ENCODE measurements at regions not wholly inside any gene's neighbourhood (a gene's known extent, or its start where the extent isn't known, plus 50 kb on each side); places are given as distances from the start of the nearest gene placed in this dataset.
A peak's percentile ranks its signal among the peaks of the same experiment; 100 is the strongest.
"Not testable (repeated sequence)": the region's sequence is repeated elsewhere in the genome, so short reads cannot be mapped to it uniquely, and the experiment has no call there.

DNA sequence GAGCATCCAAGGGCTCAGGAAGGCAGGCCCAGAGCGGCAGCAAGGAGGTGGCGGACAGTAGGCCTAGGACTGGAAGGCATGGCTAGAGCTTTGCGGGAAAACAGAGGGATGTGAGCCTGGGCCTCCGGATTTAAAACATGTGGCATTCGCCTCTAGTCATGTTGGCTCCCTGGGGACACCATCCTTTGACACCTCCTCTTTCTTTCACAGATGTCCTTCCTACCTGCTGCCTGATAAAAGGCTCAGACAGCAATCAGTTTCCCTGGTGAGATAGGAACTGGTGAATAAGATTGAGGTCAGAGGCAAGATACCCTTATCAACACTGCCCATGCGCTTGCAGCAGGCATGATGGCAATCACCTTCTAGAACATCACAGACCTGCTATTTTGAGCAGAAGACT is 277.6 kb downstream of the SIPA1L2 start:
- DNase-seq (ENCODE audit: low read depth): no peak

DNA sequence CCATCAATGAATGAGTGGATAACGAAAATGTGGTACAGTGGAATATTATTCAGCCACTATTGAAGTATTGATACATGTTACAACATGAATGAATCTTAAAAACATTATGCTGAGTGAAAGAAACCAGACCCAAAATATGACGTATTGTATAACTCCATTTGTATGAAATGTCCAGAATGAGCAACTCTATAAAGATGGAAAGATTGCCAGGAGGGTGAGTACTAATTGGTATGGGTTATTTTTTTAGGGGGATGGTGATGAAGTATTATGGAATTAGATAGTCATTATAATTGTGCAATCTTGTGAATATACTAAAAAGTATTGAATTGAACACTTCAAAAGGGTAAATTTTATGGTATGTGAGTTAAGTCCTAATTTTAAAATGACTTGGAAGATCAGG is 278.6 kb downstream of the SIPA1L2 start:
- no peak for DNase-seq (ENCODE audit: low read depth)

DNA sequence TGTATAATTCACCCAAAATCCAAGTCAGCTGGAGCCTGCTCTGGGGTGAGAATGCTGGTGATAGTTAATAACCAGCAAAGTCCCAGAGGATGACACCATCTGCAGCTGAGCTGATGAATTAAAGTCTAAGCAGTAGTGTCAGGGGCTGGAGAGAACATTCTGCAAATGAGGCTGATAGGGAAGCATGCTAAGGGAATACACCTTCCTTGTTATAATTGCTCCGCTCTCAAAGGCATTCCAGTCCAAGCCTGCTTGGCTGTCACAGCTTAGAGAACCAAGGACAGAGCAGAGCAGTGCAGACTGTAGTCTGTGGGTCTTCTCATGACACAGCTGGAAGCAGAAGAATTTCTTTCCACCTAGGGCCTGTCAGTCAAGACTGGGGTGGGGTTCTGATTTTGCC is 283.1 kb downstream of the SIPA1L2 start:
- DNase-seq (ENCODE audit: low read depth): no peak

DNA sequence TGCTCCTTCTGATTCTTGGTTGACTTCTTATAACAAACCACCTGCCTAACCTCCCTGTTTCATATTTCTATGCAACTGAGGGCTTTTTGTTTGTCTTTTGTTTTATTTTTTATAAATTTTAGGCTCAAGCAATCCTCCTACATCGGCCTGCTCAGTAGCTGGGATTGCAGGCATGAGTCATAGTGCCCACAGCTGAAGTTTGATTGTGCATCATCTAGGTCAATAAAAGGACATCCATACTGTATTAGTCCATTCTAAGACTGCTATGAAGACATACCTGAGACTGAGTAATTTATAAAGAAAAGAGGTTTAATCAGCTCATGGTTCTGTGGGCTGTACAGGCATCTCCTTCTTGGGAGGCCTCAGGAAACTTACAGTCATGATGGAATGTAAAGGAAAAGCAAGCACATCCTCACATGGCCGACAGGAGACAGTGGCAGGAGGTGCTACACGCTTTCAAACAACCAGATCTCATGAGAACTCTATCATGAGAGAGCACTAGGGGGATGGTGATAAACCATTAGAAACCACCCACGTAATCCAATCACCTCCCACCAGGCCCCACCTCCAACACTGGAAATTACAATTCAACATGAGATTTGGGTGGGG is 285.0 kb downstream of the SIPA1L2 start:
- DNase-seq (ENCODE audit: low read depth): no peak

DNA sequence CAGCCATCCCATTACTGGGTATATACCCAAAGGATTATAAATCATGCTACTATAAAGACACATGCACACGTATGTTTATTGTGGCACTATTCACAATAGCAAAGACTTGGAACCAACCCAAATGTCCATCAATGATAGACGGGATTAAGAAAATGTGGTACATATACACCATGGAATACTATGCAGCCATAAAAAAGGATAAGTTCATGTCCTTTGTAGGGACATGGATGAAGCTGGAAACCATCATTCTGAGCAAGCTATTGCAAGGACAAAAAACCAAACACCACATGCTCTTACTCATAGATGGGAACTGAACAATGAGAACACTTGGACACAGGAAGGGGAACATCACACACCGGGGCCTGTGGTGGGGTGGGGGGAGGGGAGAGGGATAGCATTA is 285.7 kb downstream of the SIPA1L2 start:
- not testable (repeated sequence) for DNase-seq (ENCODE audit: low read depth)

DNA sequence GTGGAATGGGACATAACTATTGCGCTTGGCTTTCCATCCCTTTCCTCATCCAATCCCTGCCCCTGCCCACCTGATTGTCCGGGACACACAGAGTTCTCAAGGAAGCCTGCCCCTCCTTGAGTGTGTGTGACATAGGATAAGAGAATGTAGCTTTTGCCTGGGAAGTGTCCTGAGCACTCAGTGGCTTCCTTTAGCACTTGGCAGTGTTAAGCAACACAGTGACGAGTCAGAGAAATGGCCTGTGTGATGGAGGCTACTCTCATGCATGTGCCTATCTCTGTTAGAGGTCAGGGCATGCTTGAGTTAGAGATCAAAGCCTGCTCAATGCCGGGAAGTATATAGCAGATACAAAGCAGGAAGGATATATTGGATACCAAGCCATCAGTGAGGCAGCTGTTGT is 289.5 kb downstream of the SIPA1L2 start:
- DNase-seq (ENCODE audit: low read depth): peak; percentile 8

DNA sequence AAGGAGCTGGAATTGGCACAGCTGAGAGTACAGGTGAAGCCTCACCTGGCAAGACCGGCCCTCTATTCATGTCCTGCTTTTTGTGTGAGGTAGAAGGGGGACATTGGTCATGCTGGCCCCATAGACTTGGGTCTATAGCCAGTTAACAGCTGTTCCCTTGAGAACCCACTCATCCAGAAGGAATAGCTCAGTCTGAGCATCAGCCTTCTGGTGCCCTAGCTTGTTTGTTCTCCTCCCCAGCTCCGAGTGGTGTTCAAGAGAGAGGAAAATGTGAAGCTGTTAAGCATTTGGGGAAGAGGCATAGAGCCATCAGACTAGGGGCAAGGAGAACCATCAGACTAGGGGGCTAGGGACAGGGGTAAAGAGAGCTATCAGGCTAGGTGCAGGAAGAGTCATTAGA is 290.9 kb downstream of the SIPA1L2 start:
- DNase-seq (ENCODE audit: low read depth): no peak

DNA sequence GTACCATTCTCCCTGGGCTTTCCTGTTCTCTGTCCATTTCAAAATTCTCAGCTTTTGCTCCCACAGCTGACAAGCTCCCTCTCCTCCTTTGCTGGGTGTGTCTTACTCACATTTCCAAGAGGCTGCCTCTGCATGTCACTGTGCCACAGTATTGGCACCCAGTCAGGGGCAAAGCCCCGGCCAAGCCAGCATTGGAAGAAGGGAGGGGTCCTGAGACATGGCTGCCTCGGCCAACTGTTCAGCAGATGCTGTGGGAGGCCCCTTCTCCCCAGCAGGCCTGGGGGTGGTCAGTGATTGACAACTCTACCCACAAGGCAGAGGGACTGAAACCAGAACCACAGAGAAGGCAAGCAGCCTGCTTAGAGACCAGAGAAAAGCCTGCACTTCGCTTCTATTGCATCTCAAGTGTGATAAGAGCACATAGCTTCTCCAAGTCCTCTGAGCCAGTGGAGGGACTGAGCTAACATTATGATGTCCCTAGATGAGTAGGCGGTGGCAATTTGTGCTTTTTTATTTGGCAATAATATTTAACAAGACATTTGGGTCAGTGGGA is 294.1 kb downstream of the SIPA1L2 start:
- DNase-seq (ENCODE audit: low read depth): no peak

DNA sequence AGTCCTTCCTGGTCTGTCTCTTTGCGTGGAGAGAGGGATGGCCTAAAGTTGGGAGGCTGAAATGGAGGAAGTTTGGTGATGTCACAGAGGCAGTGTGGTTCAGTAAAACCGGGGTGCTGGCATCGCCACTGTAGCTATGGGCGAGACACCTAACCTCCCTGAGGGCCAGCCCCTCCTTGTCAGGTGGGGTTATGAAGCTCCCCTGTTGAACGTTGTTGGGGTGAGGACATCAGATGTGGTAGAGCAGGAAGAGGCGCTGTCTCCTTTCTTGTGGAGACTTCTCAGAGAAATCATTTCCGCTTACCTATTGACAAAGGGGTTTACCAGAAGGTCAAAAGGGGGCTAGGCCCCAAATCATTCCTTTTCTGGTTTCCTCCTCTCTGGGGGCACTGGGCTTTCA is 294.7 kb downstream of the SIPA1L2 start:
- DNase-seq (ENCODE audit: low read depth): no peak

DNA sequence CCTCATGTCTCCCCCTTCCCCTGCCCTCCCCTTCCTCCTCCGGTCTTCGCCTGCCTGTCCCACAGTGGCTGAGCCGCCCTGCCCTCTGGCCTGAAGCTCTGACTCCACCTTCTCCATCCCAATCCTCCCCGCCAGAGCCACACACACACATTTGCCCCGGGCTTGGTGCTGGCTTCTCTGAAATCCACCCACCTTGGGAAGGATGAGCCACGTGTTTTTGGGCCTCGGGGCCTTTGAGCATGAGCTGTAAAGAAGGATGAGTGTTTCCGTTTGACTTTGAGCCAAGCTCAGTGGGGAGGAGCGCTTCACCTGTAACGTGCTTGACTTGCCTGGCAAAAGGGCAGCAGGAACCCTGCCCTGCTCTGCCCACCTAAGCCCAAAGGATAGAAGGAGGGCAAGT is 295.1 kb downstream of the SIPA1L2 start:
- no peak for DNase-seq (ENCODE audit: low read depth)

DNA sequence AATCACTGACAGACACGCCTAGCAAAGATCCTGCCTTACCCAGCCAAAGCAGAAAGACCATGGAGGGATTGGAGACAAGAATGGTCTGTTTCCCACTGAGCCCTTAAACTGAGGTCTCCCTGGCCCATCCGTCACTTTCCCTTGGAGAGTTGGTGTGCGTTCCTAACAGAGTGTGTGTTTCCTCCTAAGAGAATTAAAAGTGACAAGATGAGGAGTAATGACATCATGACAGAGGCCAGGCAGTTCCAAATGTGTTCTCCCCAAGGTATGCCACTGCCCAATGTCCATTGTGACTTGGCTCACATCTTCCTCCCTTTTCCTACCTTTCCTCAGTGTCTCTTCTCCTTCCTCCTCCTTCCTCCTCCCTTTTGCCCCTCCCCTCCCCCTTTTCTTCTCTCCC is 295.7 kb downstream of the SIPA1L2 start:
- DNase-seq (ENCODE audit: low read depth): no peak

DNA sequence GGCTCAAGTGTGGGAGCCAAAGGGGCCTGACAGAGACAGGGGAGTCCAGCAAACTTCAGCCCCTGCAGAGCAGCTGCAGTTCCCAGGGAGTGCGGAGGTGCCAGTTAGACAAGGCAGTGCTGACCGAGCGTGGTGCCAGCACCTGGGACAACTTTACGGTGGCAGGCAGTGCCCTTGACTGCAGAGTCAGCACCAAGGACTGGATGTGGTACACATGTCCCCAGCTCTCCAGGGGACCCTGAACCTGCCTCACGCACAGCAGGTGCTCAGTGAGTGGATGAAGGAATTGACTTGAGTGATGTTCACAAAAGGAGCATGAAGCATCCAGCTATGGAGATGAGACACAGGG is 296.5 kb downstream of the SIPA1L2 start:
- no peak for DNase-seq (ENCODE audit: low read depth)

DNA sequence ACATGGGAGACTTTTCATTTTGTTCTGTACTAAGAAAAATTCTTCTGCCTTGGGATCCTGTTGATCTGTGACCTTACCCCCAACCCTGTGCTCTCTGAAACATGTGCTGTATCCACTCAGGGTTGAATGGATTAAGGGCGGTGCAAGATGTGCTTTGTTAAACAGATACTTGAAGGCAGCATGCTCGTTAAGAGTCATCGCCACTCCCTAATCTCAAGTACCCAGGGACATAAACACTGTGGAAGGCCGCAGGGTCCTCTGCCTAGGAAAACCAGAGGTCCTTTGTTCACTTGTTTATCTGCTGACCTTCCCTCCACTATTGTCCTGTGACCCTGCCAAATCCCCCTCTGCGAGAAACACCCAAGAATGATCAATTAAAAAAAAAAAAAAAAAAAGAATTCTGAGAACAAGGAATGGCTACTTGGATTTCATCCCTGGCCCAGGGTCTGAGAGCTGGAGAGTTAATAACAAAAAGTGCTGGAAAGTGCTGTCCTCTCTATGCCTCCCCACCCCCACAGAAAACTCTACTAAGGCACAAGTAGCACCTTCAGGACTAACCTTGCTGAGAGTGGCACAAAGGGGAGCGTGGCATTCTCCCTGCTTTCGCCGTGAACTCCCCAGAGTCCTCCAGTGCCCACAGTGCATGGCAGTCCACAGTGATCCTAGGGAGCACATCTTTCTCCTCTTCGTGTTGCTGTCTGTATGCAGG is 297.1 kb downstream of the SIPA1L2 start:
- DNase-seq (ENCODE audit: low read depth): not testable (repeated sequence)

DNA sequence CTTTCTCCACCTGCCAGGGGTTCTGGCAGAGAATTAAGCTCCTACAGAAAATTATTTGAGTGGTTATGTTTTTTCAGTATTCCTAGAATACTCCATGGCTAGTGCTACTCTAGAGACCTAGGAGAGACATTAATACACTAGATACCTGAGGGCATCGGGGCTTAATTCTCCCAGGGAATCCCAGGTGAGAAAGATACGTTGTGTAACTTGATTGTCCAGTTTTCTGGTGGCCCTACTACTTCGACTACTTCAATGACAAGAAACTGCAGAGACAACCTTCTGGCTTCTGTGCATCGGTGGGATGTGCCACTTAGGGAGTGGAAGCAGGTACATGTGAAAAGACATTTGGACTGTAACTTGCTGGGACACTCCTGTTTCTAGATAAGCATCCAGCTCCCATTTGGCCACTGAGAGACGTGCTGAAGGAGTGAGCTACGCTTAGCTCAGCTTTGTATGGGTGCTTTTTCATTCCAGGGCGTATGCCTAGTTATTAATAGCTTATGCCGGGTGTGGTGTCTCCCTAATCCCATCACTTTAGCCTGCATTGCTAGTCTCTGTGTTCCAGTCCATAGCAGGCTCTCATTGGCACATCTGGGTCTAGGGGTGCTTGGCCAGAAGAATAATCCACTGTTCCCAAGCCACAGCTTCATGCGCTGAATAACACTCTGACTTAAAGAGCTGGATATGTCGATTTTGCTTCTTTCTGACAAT is 300.7 kb downstream of the SIPA1L2 start:
- no peak for DNase-seq (ENCODE audit: low read depth)

DNA sequence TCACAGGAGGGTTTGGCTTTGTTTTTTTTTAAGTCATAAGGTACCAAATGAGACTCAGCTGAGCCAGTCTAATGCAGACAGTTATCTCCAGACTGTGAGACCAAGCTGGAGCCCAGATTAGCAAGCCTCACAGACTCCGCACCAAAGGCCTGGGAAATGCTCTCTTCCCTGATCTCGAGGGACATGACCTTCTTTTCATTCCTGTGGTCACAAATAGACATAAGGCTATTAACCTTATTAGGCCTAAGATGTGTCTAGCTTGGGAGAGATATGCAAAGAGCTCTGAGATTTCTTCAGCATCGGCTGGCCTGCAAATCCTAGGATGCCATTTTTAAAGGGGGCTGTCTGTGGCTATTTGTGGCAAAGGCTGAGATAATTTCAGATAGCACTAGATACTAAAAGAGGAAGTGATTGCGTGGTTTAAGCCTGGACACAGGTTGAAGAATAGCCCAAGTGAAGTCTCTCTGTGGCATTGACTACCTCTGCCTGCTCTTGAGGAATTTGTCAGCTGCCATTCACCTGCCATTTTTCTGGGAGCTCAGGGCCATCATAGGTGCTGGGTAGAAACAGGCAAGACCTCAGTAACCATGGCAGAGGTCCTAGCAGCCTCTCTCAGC is 301.3 kb downstream of the SIPA1L2 start:
- DNase-seq (ENCODE audit: low read depth): peak; percentile 80

DNA sequence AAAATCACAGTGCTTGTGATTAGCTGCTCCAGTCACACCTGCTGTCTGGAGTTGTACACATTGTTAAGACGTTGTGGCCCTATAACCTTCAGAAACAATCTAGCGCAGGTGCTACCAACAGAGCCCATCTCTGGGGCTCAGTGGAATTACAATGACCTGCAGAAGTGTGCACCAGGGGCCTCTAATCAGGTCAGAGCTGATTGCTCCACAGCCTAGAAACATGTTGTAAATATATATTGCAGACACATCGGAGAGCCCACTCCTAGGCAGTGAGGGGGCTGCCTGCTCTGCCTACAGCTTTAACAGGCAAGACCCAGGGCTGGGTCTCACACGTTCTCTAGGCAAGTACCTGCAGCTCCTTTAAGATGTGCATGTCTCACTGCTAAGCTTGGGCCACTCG is 302.0 kb downstream of the SIPA1L2 start:
- no peak for DNase-seq (ENCODE audit: low read depth)

DNA sequence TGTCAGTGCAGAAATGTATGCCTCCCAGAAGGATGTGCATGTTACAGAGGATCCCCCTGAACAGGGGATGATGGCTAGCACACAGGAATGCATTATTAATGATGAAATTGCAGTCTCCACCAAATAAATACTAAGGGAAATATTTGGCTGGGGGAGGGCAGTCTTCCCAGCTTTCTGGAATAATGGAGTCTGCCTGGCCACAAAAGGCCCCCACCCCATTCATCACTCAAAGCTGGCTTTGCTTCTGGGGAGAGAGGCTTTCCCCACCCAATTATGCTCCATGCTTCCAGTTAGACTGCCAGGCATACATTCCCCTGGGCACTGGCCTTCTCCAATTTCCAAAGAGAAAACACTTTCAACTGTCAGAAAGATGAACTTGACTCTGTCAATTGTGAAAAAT is 302.7 kb downstream of the SIPA1L2 start:
- no peak for DNase-seq (ENCODE audit: low read depth)

DNA sequence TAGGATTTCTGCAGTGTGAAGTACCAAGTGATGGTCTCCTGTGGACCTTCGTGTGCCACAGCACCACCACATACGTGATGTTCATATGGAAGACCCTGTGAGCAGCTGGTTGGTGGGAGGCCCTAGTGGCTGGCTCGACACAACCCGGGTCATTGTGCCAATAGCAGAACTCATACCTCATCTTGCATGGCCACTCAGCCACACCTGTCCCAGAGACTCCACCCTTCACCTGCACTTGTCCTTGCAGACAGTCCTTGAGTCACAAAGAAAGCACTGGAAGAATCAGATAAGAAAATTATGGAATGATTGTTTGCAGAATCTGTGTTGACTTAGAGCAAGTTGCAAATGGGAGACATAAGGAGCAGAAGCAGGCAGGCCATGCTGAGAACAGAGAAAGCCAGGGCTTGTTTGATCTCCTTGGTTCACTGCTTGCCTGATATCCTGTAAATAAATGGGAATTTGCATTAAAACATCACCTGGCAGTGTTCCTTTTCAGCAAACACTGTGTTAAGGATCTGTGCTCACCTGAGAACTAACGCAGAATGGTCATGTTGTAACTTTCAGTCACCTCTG is 307.7 kb downstream of the SIPA1L2 start:
- DNase-seq (ENCODE audit: low read depth): no peak

DNA sequence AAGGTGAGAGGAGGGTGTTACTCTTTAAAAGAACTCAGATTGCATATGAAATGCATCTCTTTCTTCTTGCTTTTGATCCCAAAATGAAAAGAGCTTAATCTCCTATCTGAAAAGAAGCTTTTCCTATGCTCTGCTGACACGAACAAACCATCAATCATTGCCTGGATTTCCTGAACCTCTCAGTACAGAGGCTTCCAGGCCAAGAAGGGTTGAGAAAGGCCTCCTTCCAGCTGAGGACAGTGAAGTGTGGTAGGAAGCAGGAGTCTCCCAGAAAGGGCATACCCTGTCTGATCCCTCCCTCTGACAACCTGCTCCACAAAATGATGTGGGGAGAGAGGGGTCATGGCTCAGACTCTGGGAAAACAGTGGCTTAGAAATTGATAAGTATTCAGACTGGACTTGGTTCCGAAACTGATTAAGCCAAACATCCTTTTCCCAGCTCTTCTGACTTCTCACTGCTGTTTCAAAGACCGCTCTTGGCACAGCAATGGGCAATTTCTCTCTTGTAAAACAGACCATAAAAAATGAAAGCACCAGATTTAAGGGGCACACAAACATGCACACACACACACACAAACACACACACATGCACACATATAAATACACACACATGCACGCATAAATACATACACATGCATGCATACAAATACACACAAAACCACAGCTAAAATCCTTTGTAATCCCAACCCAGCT is 310.3 kb downstream of the SIPA1L2 start:
- no peak for DNase-seq (ENCODE audit: low read depth)

DNA sequence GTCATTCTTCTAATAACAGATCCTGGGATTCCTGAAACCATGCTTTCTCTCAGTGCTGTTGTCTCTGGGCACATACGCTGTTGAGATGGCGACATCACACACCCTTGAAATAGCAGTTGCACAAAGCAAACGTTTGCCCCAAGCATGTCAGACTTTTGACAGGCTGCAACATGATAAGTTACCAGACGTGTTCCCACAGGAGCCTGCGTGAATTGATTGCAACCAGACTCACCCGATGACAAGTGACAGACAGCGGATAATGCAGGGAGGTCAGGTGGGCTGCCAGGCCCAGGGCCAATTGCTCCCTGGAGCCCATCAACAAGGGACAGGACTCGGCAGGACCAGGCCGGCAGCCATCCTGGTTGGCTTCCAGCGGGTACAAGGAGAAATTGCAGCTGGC is 310.9 kb downstream of the SIPA1L2 start:
- no peak for DNase-seq (ENCODE audit: low read depth)

DNA sequence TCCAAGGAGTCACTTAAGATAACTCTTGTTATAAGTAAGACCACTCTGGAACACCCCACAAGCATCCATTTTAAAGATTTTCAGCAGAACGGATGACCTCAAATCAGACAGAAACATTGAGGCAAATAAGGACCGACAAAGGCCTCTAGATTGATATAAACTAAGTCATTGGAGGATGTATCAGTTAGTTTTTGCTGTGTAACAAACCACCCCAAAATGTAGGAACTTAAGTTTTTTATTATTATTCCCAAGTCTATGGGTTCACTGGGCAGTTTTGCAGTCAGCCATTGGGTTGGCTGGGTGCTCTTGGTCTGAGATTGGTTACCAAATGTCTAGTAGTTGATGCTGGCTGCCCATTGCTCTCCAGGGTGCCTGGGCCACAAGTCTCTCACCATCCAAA is 311.8 kb downstream of the SIPA1L2 start:
- no peak for DNase-seq (ENCODE audit: low read depth)

DNA sequence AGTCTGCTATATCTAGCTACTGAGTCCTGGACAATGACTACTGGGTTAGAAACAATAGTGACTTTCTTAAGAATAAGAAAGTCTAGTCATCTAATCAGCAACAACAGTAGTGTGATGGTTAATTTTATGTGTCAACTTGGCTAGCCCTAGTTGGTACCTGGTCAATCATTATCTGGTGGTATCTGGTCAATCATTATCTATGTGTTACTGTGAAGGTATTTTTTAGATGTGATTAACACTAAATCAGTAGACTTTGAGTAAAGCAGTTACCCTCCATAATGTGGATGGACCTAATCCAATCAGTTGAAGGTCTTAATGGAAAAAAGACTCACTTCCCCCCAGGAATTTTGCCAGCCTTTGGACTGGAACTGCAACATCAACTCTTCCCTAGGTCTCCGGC is 312.6 kb downstream of the SIPA1L2 start:
- DNase-seq (ENCODE audit: low read depth): no peak
